Natural killer cell (primary cell): ENCODE measurements at regions not wholly inside any gene's neighbourhood (a gene's known extent, or its start where the extent isn't known, plus 50 kb on each side); places are given as distances from the start of the nearest gene placed in this dataset.

ENCODE experiments used
- ATAC-seq, 3 donors: fragments of 150-1000 bp in 2 of 3; fragments of 200-7000 bp in 1 of 3; cut with Tn5 transposase; 1 replicate in 1 of 3; 2 replicates in 2 of 3; pipeline ENCODE4 v1.10.0; 2021; ENCODE audit warnings: mild to moderate bottlenecking in 2 of 3, moderate library complexity in 2 of 3
- DNase-seq, 2 donors: peaks; one replicate each; pipeline versions ENCODE4 v3.0.0 to v3.0.0-alpha.2; 2013 to 2021; ENCODE audit warnings: mixed read lengths in 1 of 2
- H3K27ac ChIP-seq: one replicate; pipeline ENCODE4 v1.5.1; 2013; ENCODE audit warnings: mild to moderate bottlenecking, low read length
- H3K27me3 ChIP-seq: one replicate; pipeline ENCODE4 v1.6.1; 2013; ENCODE audit warnings: low read length; ENCODE audit not compliant: control insufficient read depth, insufficient read depth
- H3K36me3 ChIP-seq: one replicate; pipeline ENCODE4 v1.6.1; 2013; ENCODE audit warnings: low read length; ENCODE audit not compliant: control insufficient read depth, insufficient read depth
- H3K4me1 ChIP-seq: one replicate; pipeline ENCODE4 v1.6.1; 2013; ENCODE audit warnings: low read length; ENCODE audit not compliant: control insufficient read depth, insufficient read depth
- H3K4me3 ChIP-seq: one replicate; pipeline ENCODE4 v1.5.1; 2013; ENCODE audit warnings: low read length
- H3K9me3 ChIP-seq: one replicate; pipeline ENCODE4 v1.6.1; 2013; ENCODE audit warnings: low read length; ENCODE audit not compliant: control insufficient read depth, insufficient read depth
- H3K27ac Mint-ChIP-seq, 2 donors: one replicate each; pipeline ENCODE4 v1.8.0; 2022; ENCODE audit warnings: mild to moderate bottlenecking in 2 of 2, mixed read lengths in 2 of 2, moderate library complexity in 1 of 2
- H3K27me3 Mint-ChIP-seq, 2 donors: one replicate each; pipeline ENCODE4 v1.8.0; 2022; ENCODE audit warnings: low read depth in 2 of 2, mixed read lengths in 2 of 2
- H3K36me3 Mint-ChIP-seq: one replicate; pipeline ENCODE4 v1.8.0; 2022; ENCODE audit warnings: mixed read lengths
- H3K4me1 Mint-ChIP-seq, 2 donors: one replicate each; pipeline ENCODE4 v1.8.0; 2022; ENCODE audit warnings: mixed read lengths in 2 of 2
- H3K4me3 Mint-ChIP-seq: one replicate; pipeline ENCODE4 v1.8.0; 2022; ENCODE audit warnings: mild to moderate bottlenecking, moderate library complexity, mixed read lengths
- H3K9me3 Mint-ChIP-seq, 2 donors: one replicate each; pipeline ENCODE4 v1.8.0; 2022; ENCODE audit warnings: mixed read lengths in 2 of 2
- CTCF ChIP-seq: fragments of 200-600 bp; IDR thresholded peaks from one replicate; pipeline ENCODE4 v1.8.0; 2022; ENCODE audit warnings: antibody characterized with exemption
- WGBS: methylation state at CpG from one replicate; pipeline ENCODE4 v1.1.7; 2013; ENCODE audit warnings: missing lambda C conversion rate; ENCODE audit not compliant: insufficient coverage; 5-methylcytosine and 5-hydroxymethylcytosine counted together
- intact Hi-C: fragments of 100-400 bp; cut with micrococcal nuclease; formaldehyde crosslinking; loops from one replicate; pipeline ENCODE4 v1.14.2; 2022

GRCh38 chr10:94213001-94213530 lies 149.7 kb downstream of the NOC3L start:
- H3K4me1 ChIP-seq: no peaks in the 10 kb centered on the region
- H3K4me3 Mint-ChIP-seq: no peak overlapping the region

GRCh38 chr10:94213980-94214379 lies 148.8 kb downstream of the NOC3L start:
- DNase-seq: no peak
- Histone ChIP-seq H3K36me3 (no peaks in the 10 kb centered on the region), H3K27me3 (no peaks in the 10 kb centered on the region), H3K4me3 (no peak overlapping the region), H3K27ac (no peak overlapping the region), H3K4me1 (no peaks in the 10 kb centered on the region), H3K9me3 (no peaks in the 10 kb centered on the region)
- H3K4me1 Mint-ChIP-seq: no peaks in the 10 kb centered on the region
- 86% methylated on average over 2 of the region's 3 CpGs for WGBS
- no peak overlapping the region for H3K27ac Mint-ChIP-seq
- no peak for ATAC-seq
- peaks cover 8 to 30% of the 10 kb centered on the region in 2 donors for H3K27me3 Mint-ChIP-seq
- H3K9me3 Mint-ChIP-seq: no peaks in the 10 kb centered on the region
- TF ChIP-seq CTCF: no peak
- no peak overlapping the region for H3K4me3 Mint-ChIP-seq
- intact Hi-C loops: no loop called here
- no peaks in the 10 kb centered on the region for H3K36me3 Mint-ChIP-seq

More at GRCh38 chr10:94213001-94213530, 149.7 kb downstream of the NOC3L start:
- no peak for ATAC-seq
- Histone ChIP-seq H3K4me3 (no peak overlapping the region), H3K27ac (no peak overlapping the region), H3K36me3 (no peaks in the 10 kb centered on the region), H3K9me3 (no peaks in the 10 kb centered on the region), H3K27me3 (no peaks in the 10 kb centered on the region)
- Mint-ChIP-seq H3K27me3 (peaks cover 8 to 30% of the 10 kb centered on the region in 2 donors), H3K4me1 (no peaks in the 10 kb centered on the region), H3K36me3 (no peaks in the 10 kb centered on the region), H3K9me3 (no peaks in the 10 kb centered on the region), H3K27ac (no peak overlapping the region)
- intact Hi-C loops: no loop called here
- 79% methylated on average over 1 of the region's 2 CpGs for WGBS
- no peak for TF ChIP-seq CTCF
- DNase-seq: no peak

DNA sequence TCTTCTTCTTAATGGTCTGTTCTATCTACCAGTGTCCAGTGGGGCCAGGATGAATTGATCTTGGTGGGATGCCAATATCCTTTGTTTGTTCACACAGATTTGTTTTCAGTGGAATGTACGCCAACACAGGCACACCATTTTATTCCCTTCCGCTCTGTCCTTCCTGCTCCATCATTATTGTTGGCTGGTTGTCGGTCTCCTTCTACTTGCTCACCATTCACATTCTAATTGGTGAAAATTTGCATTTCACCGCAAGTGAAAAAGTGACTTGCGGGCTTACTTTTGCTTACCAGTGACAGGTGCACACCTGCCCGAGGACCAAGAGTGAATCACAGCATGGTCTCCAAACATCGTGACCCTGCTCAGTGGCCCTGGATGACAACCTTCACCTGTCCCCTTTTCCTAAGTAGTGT lies 148.3 kb downstream of the NOC3L start:
- intact Hi-C loops: no loop called here
- Mint-ChIP-seq H3K27ac (no peak overlapping the region), H3K36me3 (no peaks in the 10 kb centered on the region), H3K4me1 (no peaks in the 10 kb centered on the region), H3K27me3 (peaks cover 8 to 34% of the 10 kb centered on the region in 2 donors), H3K4me3 (no peak overlapping the region), H3K9me3 (no peaks in the 10 kb centered on the region)
- Histone ChIP-seq H3K4me3 (no peak overlapping the region), H3K9me3 (no peaks in the 10 kb centered on the region), H3K4me1 (no peaks in the 10 kb centered on the region), H3K36me3 (no peaks in the 10 kb centered on the region), H3K27ac (no peak overlapping the region), H3K27me3 (no peaks in the 10 kb centered on the region)
- TF ChIP-seq CTCF: no peak
- WGBS: 80% methylated on average over 7 of the region's 7 CpGs
- ATAC-seq (no peak), DNase-seq (no peak)

DNA sequence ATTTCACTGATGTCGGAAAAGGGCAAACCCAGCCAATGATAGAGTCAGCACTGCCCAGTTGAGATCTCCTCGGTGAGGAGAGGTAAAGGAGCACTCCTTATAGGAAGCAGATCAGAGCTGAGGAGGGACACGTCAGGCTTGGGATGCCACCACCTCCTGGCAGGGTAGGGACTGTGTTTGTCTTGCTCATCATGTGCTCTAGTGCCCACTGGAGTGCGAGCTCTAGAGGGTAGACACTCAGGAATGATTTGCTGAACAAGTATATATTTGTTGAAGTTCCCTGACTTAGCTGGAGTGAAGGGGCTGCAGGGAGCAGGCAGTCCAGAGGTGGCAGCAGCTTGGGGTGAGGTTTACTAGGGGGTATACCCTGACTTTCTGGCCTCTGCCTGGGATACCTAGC lies 146.5 kb downstream of the NOC3L start:
- no peak for TF ChIP-seq CTCF
- Histone ChIP-seq H3K27me3 (no peaks in the 10 kb centered on the region), H3K36me3 (no peaks in the 10 kb centered on the region), H3K4me3 (no peak overlapping the region), H3K27ac (no peak overlapping the region), H3K4me1 (no peaks in the 10 kb centered on the region), H3K9me3 (no peaks in the 10 kb centered on the region)
- H3K4me3 Mint-ChIP-seq: no peak overlapping the region
- no peak overlapping the region for H3K27ac Mint-ChIP-seq
- no peaks in the 10 kb centered on the region for H3K36me3 Mint-ChIP-seq
- no peaks in the 10 kb centered on the region for H3K9me3 Mint-ChIP-seq
- no peak for ATAC-seq
- 80% methylated on average over 4 of the region's 4 CpGs for WGBS
- H3K4me1 Mint-ChIP-seq: no peaks in the 10 kb centered on the region
- intact Hi-C loops: no loop called here
- DNase-seq: no peak
- peaks cover 8 to 31% of the 10 kb centered on the region in 2 donors for H3K27me3 Mint-ChIP-seq
